ENCODE measurements at regions not wholly inside any gene's neighbourhood (a gene's known extent, or its start where the extent isn't known, plus 50 kb on each side); places are given as distances from the start of the nearest gene placed in this dataset.

- no peak for TF ChIP-seq CTCF (IDR thresholded peaks at IDR 0.05; ENCODE audit: insufficient read depth, low read length, missing control alignments)
- ChIA-PET CTCF (no interaction called here), POLR2A (no interaction called here)
- DNase-seq (ENCODE audit: low read depth, low spot score) = no peak
- no peak overlapping the region for H3K4me3 ChIP-seq (ENCODE audit: low read depth, low read length)
Measured at GRCh38 chrX:142149919-142150318, 55.2 kb downstream of the MAGEC2 start.

- CTCF ChIA-PET = no interaction called here
- TF ChIP-seq CTCF (IDR thresholded peaks at IDR 0.05; ENCODE audit: insufficient read depth, low read length, missing control alignments) = no peak
- no peak overlapping the region for H3K4me3 ChIP-seq (ENCODE audit: low read depth, low read length)
- DNase-seq (ENCODE audit: low read depth, low spot score) = no peak
- POLR2A ChIA-PET = no interaction called here
Measured at GRCh38 chrX:142134533-142134932, 70.6 kb downstream of the MAGEC2 start.

- POLR2A ChIA-PET = no interaction called here
- H3K4me3 ChIP-seq (ENCODE audit: low read depth, low read length) = no peak overlapping the region
- CTCF ChIA-PET = no interaction called here
- DNase-seq (ENCODE audit: low read depth, low spot score) = no peak
- no peak for TF ChIP-seq CTCF (IDR thresholded peaks at IDR 0.05; ENCODE audit: insufficient read depth, low read length, missing control alignments)
Measured at GRCh38 chrX:142096253-142096652, 108.8 kb downstream of the MAGEC2 start.

GRCh38 chrX:142095651-142096245 lies 109.3 kb downstream of the MAGEC2 start:
- CTCF ChIA-PET = no interaction called here
- no peak for DNase-seq (ENCODE audit: low read depth, low spot score)
- POLR2A ChIA-PET = no interaction called here
- no peak overlapping the region for H3K4me3 ChIP-seq (ENCODE audit: low read depth, low read length)
- no peak for TF ChIP-seq CTCF (IDR thresholded peaks at IDR 0.05; ENCODE audit: insufficient read depth, low read length, missing control alignments)

- POLR2A ChIA-PET = no interaction called here
- no peak for DNase-seq (ENCODE audit: low read depth, low spot score)
Measured at GRCh38 chrX:142089193-142089592, 115.9 kb downstream of the MAGEC2 start.

GRCh38 chrX:142084611-142085010 lies 120.5 kb downstream of the MAGEC2 start:
- DNase-seq (ENCODE audit: low read depth, low spot score) = no peak
- no peak overlapping the region for H3K4me3 ChIP-seq (ENCODE audit: low read depth, low read length)
- ChIA-PET CTCF (no interaction called here), POLR2A (interaction anchor here (0.7 kb wide), 1 partner anchor 198 kb away, joined by 5 read pairs; no protein-coding TSS in a partner anchor)
- no peak for TF ChIP-seq CTCF (IDR thresholded peaks at IDR 0.05; ENCODE audit: insufficient read depth, low read length, missing control alignments)

More at GRCh38 chrX:142089193-142089592, 115.9 kb downstream of the MAGEC2 start:
- no peak for TF ChIP-seq CTCF (IDR thresholded peaks at IDR 0.05; ENCODE audit: insufficient read depth, low read length, missing control alignments)
- no peak overlapping the region for H3K4me3 ChIP-seq (ENCODE audit: low read depth, low read length)
- CTCF ChIA-PET = no interaction called here

Data from AG04449 (cell line).